ENCODE measurements at regions not wholly inside any gene's neighbourhood (a gene's known extent, or its start where the extent isn't known, plus 50 kb on each side); places are given as distances from the start of the nearest gene placed in this dataset.

GRCh38 chr19:28972058-28972852 lies 240.7 kb downstream of the UQCRFS1 start:
- ATAC-seq (no peak), DNase-seq (ENCODE audit: low spot score) (no peak)
- ChIA-PET POLR2A (interaction anchor here (0.7 kb wide), 1 partner anchor 447 kb away, joined by 4 read pairs; no protein-coding TSS in a partner anchor), CTCF (interaction anchor here (1.1 kb wide), 1 partner anchor 291 kb away, joined by 3 read pairs; no protein-coding TSS in a partner anchor)
- peaks cover 14% of the 10 kb centered on the region; the same call in 1 of the 2 replicates for H3K4me1 Mint-ChIP-seq
- TF ChIP-seq SP1 (CRISPR knock-in tag; conservative IDR thresholded peaks at IDR 0.05), result no peak
- TF ChIP-seq, protein P1, sequence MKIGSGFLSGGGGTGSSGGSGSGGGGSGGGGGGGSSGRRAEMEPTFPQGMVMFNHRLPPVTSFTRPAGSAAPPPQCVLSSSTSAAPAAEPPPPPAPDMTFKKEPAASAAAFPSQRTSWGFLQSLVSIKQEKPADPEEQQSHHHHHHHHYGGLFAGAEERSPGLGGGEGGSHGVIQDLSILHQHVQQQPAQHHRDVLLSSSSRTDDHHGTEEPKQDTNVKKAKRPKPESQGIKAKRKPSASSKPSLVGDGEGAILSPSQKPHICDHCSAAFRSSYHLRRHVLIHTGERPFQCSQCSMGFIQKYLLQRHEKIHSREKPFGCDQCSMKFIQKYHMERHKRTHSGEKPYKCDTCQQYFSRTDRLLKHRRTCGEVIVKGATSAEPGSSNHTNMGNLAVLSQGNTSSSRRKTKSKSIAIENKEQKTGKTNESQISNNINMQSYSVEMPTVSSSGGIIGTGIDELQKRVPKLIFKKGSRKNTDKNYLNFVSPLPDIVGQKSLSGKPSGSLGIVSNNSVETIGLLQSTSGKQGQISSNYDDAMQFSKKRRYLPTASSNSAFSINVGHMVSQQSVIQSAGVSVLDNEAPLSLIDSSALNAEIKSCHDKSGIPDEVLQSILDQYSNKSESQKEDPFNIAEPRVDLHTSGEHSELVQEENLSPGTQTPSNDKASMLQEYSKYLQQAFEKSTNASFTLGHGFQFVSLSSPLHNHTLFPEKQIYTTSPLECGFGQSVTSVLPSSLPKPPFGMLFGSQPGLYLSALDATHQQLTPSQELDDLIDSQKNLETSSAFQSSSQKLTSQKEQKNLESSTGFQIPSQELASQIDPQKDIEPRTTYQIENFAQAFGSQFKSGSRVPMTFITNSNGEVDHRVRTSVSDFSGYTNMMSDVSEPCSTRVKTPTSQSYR (CRISPR knock-in tag; IDR thresholded peaks at IDR 0.05), result no peak
- no peak for TF ChIP-seq CDX4 (CRISPR knock-in tag; IDR thresholded peaks at IDR 0.05; ENCODE audit: borderline replicate concordance)
- no peak overlapping the region for H3K4me3 Mint-ChIP-seq
- H3K27me3 Mint-ChIP-seq (ENCODE audit: low read depth), result no peaks in the 10 kb centered on the region
- H3K36me3 Mint-ChIP-seq, result no peaks in the 10 kb centered on the region
- H3K9me3 Mint-ChIP-seq, result no peaks in the 10 kb centered on the region
- no peak overlapping the region for H3K27ac Mint-ChIP-seq

- ChIA-PET POLR2A (no interaction called here), CTCF (interaction anchor here (1.6 kb wide), 1 partner anchor 28 kb away, joined by 4 read pairs; no protein-coding TSS in a partner anchor)
- Mint-ChIP-seq H3K27ac (no peak overlapping the region), H3K9me3 (no peaks in the 10 kb centered on the region), H3K36me3 (no peaks in the 10 kb centered on the region), H3K27me3 (ENCODE audit: low read depth) (no peaks in the 10 kb centered on the region), H3K4me1 (peaks cover 12% of the 10 kb centered on the region; the same call in 1 of the 2 replicates), H3K4me3 (no peak overlapping the region)
- no peak for DNase-seq (ENCODE audit: low spot score)
- TF ChIP-seq, protein P2, sequence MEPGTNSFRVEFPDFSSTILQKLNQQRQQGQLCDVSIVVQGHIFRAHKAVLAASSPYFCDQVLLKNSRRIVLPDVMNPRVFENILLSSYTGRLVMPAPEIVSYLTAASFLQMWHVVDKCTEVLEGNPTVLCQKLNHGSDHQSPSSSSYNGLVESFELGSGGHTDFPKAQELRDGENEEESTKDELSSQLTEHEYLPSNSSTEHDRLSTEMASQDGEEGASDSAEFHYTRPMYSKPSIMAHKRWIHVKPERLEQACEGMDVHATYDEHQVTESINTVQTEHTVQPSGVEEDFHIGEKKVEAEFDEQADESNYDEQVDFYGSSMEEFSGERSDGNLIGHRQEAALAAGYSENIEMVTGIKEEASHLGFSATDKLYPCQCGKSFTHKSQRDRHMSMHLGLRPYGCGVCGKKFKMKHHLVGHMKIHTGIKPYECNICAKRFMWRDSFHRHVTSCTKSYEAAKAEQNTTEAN (CRISPR knock-in tag; IDR thresholded peaks at IDR 0.05), result no peak
- TF ChIP-seq ZNF138 (CRISPR knock-in tag; conservative IDR thresholded peaks at IDR 0.05) (no peak), ZNF396 (CRISPR knock-in tag; IDR thresholded peaks at IDR 0.05; ENCODE audit: borderline replicate concordance) (no peak), ESRRA (CRISPR knock-in tag; IDR thresholded peaks at IDR 0.05; ENCODE audit: borderline replicate concordance) (no peak), ELF4 (CRISPR knock-in tag; IDR thresholded peaks at IDR 0.05; ENCODE audit: low read depth) (no peak), FOXJ3 (CRISPR knock-in tag; IDR thresholded peaks at IDR 0.05; ENCODE audit: borderline replicate concordance) (no peak), KAT7 (CRISPR knock-in tag; IDR thresholded peaks at IDR 0.05; ENCODE audit: borderline replicate concordance) (no peak), NFYB (CRISPR knock-in tag; conservative IDR thresholded peaks at IDR 0.05; ENCODE audit: low read depth) (no peak), IRF2 (CRISPR knock-in tag; IDR thresholded peaks at IDR 0.05; ENCODE audit: borderline replicate concordance, low read depth) (no peak), ZNF423 (CRISPR knock-in tag; IDR thresholded peaks at IDR 0.05) (no peak), TEAD1 (CRISPR knock-in tag; IDR thresholded peaks at IDR 0.05) (no peak)
- TF ChIP-seq, protein P3, sequence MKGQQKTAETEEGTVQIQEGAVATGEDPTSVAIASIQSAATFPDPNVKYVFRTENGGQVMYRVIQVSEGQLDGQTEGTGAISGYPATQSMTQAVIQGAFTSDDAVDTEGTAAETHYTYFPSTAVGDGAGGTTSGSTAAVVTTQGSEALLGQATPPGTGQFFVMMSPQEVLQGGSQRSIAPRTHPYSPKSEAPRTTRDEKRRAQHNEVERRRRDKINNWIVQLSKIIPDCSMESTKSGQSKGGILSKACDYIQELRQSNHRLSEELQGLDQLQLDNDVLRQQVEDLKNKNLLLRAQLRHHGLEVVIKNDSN (CRISPR knock-in tag; IDR thresholded peaks at IDR 0.05), result no peak
- TF ChIP-seq, protein P4, sequence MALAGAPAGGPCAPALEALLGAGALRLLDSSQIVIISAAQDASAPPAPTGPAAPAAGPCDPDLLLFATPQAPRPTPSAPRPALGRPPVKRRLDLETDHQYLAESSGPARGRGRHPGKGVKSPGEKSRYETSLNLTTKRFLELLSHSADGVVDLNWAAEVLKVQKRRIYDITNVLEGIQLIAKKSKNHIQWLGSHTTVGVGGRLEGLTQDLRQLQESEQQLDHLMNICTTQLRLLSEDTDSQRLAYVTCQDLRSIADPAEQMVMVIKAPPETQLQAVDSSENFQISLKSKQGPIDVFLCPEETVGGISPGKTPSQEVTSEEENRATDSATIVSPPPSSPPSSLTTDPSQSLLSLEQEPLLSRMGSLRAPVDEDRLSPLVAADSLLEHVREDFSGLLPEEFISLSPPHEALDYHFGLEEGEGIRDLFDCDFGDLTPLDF (CRISPR knock-in tag; IDR thresholded peaks at IDR 0.05), result no peak
- no peak for ATAC-seq
Observed at GRCh38 chr19:28971513-28971912, 241.4 kb downstream of the UQCRFS1 start.

Measured in WTC11 (cell line).